WTC11 (cell line): ENCODE measurements at regions not wholly inside any gene's neighbourhood (a gene's known extent, or its start where the extent isn't known, plus 50 kb on each side); places are given as distances from the start of the nearest gene placed in this dataset.

Experiments
- ATF1 ChIP-seq: sonication (generic); formaldehyde crosslinking; IDR thresholded peaks from 2 replicates; pipeline ENCODE4 v1.8.1; 2023; ENCODE audit warnings: mild to moderate bottlenecking, moderate library complexity, missing genetic modification reagents
- ATF2 ChIP-seq: sonication (generic); formaldehyde crosslinking; IDR thresholded peaks from 2 replicates; pipeline ENCODE4 v1.8.1; 2022; ENCODE audit warnings: low read depth, missing genetic modification reagents, borderline replicate concordance
- CTCF ChIP-seq: fragments of 200-600 bp; IDR thresholded peaks from 2 replicates; pipeline ENCODE4 v1.8.0; 2022; ENCODE audit warnings: antibody characterized with exemption
- MAX ChIP-seq: sonication (generic); formaldehyde crosslinking; IDR thresholded peaks from 2 replicates; pipeline ENCODE4 v1.8.0; 2022; ENCODE audit warnings: mild to moderate bottlenecking, missing genetic modification reagents
- NFATC4 ChIP-seq: fragments of 250-450 bp; sonication (Bioruptor Pico); IDR thresholded peaks from 2 replicates; pipeline ENCODE4 v1.9.0; 2021; ENCODE audit warnings: mild to moderate bottlenecking
- NR1H2 ChIP-seq: sonication (generic); formaldehyde crosslinking; IDR thresholded peaks from 2 replicates; pipeline ENCODE4 v1.9.0; 2021; ENCODE audit warnings: mild to moderate bottlenecking, moderate library complexity, missing genetic modification reagents
- NR2C2 ChIP-seq: sonication (generic); formaldehyde crosslinking; IDR thresholded peaks from 2 replicates; pipeline ENCODE4 v1.8.0; 2022; ENCODE audit warnings: mild to moderate bottlenecking, missing genetic modification reagents
- ZNF232 ChIP-seq: sonication (generic); formaldehyde crosslinking; IDR thresholded peaks from 2 replicates; pipeline ENCODE4 v1.8.0; 2022; ENCODE audit warnings: mild to moderate bottlenecking, missing genetic modification reagents
- ZNF423 ChIP-seq: fragments of 250-450 bp; sonication (Bioruptor Pico); IDR thresholded peaks from 2 replicates; pipeline ENCODE4 v2.1.2; 2022; ENCODE audit warnings: mild to moderate bottlenecking, moderate library complexity

- TF ChIP-seq ZNF423 (CRISPR knock-in tag) (no peak), CTCF (no peak), MAX (no peak), NR1H2 (CRISPR knock-in tag) (no peak), ATF1 (CRISPR knock-in tag) (no peak), ATF2 (no peak), NFATC4 (CRISPR knock-in tag) (no peak), NR2C2 (CRISPR knock-in tag) (no peak), ZNF232 (CRISPR knock-in tag) (no peak)
Measured at GRCh38 chr10:36188461-36188860, 546.4 kb upstream of the FZD8 start.
